CD4-positive, alpha-beta T cell treated with Interferon alpha-2 for 1 hour (primary cell): ENCODE measurements at regions not wholly inside any gene's neighbourhood (a gene's known extent, or its start where the extent isn't known, plus 50 kb on each side); places are given as distances from the start of the nearest gene placed in this dataset.
"Not testable (repeated sequence)": the region's sequence is repeated elsewhere in the genome, so short reads cannot be mapped to it uniquely, and the experiment has no call there.

ENCODE experiments used
- DNase-seq, 2 donors: peaks; one replicate each; pipeline ENCODE4 v3.0.0-alpha.2; 2020 to 2022

DNA sequence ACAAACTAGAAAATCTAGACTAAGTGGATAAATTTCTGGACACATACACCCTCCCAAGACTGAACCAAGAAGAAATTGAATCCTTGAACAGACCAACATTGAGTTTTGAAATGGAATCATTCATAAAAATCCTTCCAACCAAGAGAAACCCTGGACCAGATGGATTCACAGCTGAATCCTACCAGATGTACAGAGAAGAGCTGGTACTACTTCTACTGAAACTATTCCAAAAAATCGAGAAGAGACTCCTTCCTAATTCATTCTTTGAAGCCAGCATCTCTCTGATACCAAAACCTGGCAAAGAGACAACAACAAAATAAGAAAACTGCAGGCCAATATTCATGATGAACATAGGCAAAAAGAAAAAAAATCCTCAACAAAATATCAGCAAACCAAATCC is 227.4 kb downstream of the RPAP3 start:
- DNase-seq = no peak

DNA sequence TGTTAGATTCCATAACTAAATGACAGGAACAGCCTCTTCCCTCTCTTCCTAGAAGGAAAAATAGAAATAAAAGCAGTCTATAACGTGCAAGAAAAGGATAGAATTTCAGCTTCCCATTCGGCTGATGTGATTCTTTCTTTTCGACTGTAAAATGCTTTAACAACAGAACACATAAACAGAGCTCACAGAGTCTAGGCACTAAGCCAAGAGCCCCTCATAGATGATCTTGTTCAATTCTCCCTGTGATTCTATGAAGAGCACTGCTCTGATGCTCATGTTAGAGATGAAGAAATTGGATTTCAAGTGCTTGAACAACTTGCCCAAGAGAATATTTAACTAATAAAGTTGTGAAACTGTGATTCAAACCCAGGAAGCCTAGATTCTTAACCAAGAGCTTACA is 232.7 kb downstream of the RPAP3 start:
- DNase-seq = no peak

DNA sequence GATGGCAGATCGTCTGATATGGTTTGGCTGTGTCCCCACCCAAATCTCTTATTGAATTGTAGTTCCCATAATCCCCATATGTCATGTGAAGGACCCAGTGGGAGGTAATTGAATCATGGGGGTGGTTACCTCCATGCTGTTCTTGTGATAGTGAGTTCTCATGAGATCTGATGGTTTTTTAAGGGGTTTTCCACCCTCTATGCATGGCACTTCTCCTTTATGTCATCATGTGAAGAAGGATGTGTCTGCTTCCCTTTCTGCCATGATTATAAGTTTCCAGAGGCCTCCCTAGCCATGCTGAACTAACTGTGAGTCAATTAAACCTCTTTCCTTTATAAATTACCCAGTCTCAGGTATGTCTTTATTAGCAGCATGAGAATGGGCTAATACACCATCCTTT is 235.5 kb downstream of the RPAP3 start:
- not testable (repeated sequence) for DNase-seq

DNA sequence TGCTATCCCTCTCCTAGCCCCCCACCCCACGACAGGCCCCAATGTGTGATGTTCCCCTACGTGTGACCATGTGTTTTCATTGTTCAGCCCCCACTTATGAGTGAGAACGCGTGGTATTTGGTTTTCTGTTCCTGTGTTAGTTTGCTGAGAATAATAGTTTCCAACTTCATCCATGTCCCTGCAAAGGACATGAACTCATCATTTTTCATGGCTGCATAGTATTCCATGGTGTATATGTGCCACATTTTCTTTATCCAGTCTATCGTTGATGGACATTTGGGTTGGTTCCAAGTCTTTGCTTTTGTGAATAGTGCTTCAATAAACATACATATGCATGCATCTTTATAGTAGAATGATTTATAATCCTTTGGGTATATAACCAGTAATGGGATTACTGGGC is 241.9 kb downstream of the RPAP3 start:
- DNase-seq = not testable (repeated sequence)

- DNase-seq = no peak
Measured at GRCh38 chr12:47458279-47458678, 247.6 kb downstream of the RPAP3 start.

DNA sequence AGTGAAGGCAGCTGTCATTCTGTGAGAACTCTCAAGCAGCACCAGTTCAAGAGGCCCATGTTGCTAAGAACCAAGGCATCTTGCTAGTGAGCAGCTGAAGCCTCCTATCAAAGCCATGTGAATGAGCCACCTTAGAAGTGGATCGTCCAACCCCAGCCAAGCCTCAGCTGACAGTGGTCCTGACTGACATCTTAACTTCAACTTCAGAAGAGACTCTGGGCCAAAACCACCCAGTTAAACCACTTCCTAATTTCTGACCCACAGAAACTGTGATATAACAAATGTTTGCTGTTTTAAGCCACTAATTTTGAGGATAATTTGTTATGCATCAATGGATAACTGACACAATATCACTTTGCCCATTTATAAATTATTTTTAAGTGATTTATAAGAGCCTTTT is 256.0 kb downstream of the RPAP3 start:
- DNase-seq = no peak

DNA sequence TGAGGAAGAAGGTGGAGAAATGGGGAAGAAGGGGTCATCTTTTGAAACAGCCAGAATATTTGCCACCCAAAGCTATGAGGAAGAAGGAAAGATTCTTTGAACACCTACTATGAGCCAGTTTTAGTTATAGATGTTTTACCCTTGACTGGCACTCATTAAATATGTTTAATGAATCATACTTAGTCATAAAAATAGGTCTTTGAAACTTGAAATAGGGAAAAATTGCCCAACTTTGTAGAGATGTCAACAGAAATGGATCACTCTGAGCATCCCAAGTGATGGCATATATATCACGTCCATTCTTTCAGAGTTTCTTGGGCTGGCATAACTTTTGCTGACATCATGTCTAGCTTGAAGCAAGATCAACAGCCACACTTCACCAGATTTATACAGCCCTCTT is 263.5 kb downstream of the RPAP3 start:
- DNase-seq = no peak

DNA sequence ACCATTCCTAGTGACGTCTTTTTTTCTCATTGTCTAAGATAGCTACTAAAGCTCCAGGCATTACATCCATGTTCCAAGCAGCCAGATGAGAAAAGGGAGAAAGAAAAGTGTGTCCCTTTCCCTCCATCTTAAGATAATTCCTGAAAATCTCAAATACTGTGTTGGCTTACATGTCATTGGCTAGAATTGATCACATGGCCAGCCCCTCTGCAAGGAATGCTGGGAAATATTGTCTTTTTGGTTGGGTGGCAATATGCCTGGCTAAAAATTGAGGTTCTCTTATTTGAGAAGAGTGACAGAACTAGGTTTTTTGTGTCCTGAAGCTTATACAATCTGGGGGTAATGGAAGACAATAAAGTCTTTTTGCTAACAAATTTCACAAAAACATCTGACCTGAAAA is 264.3 kb downstream of the RPAP3 start:
- no peak for DNase-seq

DNA sequence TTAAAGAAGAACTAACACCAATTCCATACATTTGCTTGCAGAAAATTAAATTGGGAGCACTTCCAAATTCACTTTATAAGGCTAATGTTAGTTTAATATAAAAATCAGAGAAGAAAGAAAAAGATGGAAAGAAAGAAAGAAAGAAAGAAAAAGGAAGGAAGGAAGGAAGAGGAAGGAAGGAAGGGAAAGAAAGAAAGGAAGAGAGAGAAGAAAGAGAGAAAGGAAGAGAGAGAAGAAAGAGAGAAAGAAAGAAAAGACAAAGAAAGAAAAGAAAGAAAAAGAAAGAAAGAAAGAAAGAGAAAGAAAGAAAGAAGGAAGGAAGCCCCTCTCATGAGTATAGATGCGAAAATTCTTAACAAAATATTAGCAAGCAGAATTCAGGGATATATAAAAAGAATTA is 267.7 kb downstream of the RPAP3 start:
- no peak for DNase-seq

GRCh38 chr12:47437570-47437969 is 268.3 kb downstream of the RPAP3 start:
- no peak for DNase-seq

DNA sequence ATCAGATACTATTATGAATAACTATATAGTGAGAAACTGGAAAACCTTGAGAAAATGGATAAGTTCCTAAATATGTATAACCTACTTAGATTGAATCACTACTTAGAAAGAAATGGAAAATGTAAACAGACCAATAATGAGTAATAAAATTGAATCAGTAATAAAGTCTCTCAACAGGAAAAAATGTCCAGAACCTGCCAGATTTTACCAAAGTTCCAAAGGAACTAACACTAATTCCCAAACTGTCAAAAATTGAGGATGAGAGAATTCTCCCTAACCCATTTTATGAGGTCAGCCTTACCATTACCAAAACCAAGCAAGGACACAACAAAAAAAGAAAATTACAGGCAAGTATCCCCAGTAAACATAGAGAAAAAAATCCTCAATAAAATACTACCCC is 272.0 kb downstream of the RPAP3 start:
- no peak for DNase-seq

DNA sequence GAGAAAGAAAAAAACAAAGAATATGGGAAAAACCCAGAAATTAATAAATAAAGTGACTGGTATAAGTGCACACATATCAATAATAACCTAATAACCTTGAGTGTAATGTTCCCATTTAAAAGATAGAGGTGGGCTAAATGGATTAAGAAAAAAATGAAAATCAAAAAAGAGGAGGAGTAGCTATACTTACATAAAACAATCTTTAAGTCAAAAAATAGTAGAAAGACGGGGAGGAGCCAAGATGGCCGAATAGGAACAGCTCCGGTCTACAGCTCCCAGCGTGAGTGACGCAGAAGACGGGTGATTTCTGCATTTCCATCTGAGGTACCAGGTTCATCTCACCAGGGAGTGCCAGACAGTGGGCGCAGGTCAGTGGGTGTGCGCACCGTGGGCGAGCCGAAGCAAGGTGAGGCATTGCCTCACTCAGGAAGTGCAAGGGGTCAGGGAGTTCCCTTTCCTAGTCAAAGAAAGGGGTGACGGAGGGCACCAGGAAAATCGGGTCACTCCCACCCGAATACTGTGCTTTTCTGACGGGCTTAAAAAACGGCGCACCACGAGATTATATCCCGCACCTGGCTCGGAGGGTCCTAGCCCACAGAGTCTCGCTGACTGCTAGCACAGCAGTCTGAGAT is 279.0 kb downstream of the RPAP3 start:
- DNase-seq = peak; percentile 44 to 72

GRCh38 chr12:47422611-47423010 is 283.2 kb downstream of the RPAP3 start:
- DNase-seq = no peak

DNA sequence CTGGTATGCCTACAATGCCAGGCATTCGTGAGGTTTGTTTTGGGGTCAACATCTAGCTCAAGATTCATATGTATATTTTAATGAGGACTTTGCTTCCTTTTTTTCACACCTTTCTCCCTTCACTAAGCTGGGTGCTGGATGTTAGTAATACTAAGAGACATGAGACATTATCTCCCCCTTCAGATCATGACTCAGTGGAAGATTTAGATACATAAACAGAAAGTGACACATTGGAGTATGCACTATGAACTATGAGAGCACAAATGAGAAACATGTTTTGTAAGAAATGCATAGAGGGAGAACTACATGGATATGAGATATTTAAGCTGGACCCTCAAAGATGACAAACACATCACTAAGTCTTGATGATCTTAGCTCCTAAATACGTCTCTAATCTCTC is 286.3 kb downstream of the RPAP3 start:
- no peak for DNase-seq

GRCh38 chr12:47417955-47418354 is 287.9 kb downstream of the RPAP3 start:
- DNase-seq = no peak

DNA sequence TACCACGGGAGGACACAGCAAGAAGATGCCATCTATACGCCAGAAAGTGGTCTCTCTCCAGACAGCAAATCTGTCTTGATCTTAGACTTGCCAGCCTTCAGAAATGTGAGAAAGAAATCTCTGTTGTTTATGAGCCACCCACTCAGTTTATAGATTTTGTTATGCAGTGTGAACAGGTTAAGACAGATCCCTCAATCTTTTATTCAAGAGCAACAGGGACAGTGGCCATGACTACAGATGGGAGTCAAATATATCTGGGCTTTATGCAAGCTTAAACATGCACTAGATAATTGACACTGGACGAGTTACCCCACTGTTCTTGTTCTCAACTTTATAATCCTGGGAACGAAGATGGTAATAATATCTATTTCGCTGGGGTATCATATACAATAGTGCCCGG is 288.7 kb downstream of the RPAP3 start:
- no peak for DNase-seq

DNA sequence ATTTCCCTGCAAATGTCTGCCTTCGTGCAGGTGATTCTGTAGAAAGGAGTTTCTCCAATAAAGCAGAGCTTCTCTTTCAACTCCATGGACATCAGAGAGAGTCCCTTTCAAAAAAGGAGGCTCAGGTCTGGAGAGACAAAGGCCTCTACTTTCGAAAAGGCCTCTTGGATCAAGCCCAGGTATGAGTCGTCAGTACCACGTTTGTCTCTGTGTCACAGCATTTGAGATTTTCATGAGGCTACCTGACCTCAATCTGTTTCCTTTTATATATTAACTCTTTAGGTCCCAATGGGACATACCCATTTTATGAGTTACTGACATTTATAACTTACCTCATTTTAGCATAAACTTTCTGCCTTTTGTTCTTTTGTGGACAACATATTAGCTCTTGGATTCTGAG is 290.8 kb downstream of the RPAP3 start:
- no peak for DNase-seq

- DNase-seq = no peak
Measured at GRCh38 chr12:47414511-47414910, 291.3 kb downstream of the RPAP3 start.

- no peak for DNase-seq
Measured at GRCh38 chr12:47413806-47414205, 292.0 kb downstream of the RPAP3 start.

DNA sequence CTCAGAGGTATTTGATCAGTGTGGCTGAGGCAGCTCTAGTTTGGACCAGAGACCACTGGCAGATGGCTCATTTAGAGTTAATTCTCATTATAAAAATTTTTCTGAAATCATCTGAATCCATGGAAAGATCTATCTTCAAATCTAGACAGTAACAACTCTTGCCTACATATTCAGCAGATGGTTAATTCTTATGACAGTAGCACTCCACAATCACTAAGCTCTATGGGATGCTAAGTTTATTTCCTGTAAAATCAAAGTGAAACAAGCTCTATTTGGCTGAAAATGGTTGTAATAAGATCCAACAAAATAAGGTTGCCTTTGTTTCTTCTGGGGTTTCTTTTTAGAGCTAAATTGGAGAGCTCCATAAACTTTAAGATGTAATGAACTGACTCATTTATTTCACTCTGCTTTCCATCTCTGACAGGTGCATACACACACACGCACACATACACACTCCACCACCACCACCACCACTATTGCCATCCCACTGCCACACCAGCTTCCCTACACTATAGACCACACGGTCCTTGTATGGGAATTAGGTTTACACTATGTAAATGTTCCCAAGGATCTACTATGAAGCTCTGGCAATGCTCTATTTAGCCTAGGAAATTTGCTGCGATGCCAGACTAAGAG is 293.1 kb downstream of the RPAP3 start:
- no peak for DNase-seq

GRCh38 chr12:47411966-47412365 is 293.9 kb downstream of the RPAP3 start:
- no peak for DNase-seq

DNA sequence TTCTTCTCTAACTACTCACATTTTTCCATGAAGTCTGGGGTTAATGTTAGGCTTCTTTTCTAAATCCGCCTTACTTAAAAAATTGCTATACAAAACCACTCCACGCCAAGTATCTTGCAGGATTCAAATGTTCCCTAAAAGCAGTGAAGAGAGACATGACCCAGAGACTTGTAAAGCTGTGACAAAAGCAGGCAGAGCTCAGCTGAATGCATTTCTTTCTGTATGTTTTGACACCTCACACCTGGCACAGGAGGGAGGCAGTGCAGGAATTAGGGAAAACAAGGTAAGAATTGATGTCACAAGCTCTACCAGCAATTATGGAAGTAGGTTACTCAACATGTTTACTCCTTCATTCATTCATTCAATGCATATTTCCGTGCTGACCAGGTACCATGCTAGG is 295.0 kb downstream of the RPAP3 start:
- no peak for DNase-seq

GRCh38 chr12:47410383-47410782 is 295.4 kb downstream of the RPAP3 start:
- no peak for DNase-seq

DNA sequence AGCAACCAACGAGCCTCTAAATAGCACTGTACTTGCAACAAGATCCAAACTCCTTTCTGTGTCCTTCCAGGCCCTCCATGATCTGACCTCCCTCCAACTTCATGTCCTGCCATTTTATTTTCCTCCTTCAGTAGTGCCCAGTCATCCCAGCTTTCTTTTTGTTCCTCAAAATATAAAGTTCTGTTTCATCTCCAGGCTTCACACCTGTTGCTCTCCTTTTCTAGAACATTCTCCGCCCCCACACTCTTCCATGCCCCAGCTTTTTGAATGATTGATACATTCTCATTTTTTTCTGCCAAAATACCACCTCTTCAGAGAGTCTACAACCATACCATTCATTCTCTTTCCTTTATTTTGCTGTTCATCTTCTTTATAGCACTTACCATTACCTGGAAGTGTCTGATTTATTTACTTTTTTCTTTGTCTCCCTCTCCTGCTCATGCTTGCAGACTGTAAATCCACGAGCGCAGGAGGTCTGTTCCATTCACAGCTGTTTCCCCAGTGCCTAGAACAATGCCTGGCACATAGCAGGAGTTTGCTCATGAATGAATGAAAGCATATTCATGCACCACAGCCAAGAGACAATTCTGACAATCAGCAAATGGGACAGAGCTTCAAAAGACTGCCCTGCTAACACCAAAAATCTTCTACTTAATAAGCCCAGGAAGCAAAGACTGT is 296.4 kb downstream of the RPAP3 start:
- no peak for DNase-seq
